Right kidney (tissue), 1 donor: ENCODE measurements at regions not wholly inside any gene's neighbourhood (a gene's known extent, or its start where the extent isn't known, plus 50 kb on each side); places are given as distances from the start of the nearest gene placed in this dataset.
"Not testable (repeated sequence)": the region's sequence is repeated elsewhere in the genome, so short reads cannot be mapped to it uniquely, and the experiment has no call there.

ENCODE experiments used
- DNase-seq: peaks from one replicate; pipeline ENCODE4 v3.0.0-alpha.2; 2016

DNA sequence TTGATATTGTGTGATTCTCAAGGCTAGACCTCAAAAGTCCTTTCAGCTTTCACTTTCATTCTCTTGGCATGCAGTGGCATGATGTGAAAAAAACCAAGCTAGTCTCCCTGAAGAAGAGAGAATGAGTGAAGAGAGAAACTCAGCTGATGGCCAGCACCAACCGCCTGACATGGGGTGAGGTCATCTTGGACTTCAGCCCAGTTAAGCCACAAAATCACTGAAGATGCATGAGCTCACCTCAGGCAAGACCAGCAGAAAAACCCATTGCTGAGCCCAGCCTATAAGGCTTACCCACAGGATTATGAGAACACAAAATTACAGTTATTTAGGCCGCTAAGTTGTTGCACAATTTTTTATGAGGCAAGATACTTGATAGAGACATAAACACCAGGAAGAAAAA is 496.5 kb downstream of the TOX3 start:
- DNase-seq, result no peak

DNA sequence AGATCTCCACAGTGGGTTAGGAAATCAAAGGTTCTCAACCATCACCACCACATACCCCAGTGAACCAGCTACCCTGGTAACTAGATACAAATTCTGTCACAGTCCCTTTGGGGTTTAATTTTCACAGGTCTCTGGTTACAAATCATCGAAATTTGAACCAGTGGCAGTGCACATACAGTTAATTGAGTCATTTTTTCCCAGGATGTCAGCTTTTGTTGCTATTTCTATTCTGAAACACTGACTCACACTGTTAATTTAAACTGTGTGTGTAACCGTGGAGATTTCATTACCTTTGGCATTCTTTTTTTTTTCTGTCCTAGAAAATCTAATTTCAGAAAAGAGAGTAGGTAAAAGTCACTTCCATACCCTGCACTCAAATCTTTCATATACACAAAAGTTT is 511.5 kb downstream of the TOX3 start:
- no peak for DNase-seq

DNA sequence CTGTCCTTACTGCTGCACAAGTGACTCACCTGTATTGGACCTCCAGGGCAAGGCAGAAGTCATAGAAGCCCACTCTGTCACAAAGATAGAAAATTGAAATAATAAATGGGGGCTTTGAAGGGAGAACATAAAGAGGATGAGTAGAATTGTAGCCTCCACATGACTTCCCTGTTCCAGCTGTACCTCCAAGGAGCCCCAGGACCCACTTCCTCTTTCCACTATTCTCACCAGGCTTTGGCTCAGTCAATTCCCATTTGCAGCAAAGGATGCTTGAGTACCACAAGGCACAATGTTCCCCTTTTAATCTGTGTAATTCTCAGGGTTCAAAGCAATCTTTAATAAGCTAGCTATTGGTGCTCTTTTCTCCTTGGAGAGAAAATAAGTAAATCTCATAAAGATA is 512.1 kb downstream of the TOX3 start:
- DNase-seq, result no peak

DNA sequence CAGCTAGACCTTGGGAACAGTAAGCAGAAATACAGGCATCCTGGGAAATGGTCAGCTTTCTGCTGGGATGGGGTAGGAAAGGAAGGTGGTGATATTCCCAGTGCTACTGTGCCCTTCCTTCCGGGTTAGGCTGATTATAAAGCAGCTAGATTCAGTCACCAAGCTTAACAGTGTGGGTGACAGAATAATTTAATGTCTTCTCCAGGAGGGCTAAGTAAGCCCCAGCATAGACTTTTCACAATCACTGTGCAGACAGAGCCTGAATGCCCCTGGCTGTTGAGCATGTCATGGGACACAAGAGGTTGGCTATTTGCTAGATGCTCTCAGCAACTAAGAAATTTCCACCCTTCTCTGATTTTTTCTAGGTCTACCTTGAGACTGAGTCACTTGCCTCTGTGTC is 513.0 kb downstream of the TOX3 start:
- DNase-seq, result no peak

DNA sequence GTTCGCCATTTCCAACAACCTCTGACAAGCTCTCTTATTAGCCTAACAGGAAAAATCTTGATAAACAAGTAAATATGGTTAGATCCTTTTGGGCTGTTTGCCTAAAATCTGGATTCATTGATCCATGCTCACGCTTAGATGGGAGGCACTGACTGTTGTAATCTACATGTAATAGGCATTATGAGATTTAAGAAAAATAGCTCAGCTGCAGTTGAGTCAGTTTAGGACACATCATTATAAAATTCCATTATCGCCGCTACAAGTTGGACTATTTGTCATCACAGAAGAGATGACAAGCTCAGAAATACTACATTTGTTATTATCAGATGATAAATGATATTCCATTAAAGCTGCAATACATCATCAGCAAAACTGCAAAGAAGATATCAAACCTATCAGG is 524.0 kb downstream of the TOX3 start:
- no peak for DNase-seq

DNA sequence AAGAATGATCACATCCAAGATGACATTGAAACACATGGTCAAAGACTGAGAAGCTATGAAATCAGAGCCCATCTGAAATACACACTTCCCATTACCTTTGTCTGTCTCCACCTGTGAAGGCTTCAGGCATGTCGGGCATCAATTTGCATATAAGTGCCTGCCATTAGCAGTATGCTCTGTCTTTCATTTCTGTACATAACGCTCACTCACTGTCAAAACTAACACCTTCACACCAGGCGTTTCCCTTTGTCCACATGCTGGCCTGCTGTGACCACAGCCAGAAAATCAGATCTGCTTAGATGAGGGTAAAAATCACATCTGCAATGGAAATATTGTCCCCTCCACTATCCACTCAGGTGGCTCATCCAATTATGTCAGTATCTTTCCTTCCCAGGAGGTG is 524.8 kb downstream of the TOX3 start:
- no peak for DNase-seq

DNA sequence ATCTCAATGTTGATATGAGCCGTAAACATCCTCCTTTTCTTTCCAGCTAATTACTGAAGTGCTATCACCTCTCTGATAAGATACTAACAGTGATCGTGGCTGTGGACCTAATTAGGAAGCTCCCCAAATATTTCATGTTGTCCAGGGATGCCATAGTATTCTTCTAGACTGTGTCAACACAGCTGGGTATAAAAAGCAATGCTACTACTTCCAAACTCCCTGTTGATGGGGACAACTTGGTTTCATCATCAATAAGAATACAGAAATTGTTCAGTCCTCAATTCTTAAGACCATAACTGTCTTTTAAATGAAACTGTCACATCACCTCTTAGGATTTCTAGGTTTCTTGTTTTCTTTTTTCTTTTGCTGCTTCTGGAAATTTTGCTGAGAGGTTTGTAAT is 530.6 kb downstream of the TOX3 start:
- DNase-seq, result no peak

DNA sequence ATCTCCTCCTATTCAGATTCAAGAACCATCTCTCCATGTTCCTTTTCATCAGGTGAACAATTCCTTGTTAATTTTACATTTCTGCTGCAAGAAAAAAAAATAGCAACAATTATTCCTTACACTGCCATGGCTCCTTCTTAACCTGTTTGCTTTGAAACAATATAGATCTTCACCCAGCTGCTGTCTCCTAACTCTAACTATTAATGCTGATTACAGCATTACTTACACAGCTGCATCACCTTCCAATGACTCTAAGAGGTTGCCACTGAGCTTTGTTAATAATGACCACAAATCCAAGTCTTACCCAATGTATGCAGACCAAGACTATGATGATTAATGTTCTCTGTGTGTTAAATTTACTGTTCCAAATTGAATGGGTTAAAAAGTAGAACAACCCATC is 541.4 kb downstream of the TOX3 start:
- DNase-seq, result no peak

DNA sequence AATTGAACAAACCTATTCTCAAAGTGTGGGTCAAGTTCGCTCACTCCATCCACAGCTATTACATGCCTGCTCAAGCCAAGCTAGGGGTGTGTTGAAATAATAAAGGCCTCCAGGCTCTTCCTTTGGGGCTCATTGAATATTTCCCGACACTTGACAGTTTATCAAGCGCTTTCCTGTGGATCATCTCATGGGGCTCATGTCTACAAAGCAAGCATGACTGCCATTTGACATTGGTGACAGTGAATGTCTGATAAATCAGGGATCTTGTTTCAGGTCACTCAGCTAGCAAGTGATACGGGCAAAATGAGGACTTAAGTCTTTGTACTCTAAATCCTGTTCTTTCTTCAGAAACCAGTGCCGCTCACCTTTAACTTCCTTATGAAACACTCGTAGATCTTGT is 542.6 kb downstream of the TOX3 start:
- no peak for DNase-seq

DNA sequence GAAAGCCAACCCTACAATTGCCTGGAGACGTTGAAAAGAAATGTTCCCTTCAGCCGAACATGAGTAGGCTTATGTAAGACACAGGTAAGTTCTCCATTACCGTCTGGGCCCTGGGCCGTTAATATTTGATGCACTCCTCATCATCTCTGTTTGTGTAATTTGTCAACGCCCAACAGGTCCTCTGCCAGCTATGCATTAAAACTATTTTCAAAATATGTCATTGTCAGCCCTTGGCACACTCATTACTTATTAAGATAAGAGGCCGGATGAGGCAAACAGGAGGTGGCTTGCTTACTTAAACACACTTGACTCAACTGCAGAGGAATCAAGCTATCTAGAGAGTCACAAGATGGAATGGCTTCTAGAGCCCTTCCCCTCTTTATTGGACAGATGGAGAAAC is 544.9 kb downstream of the TOX3 start:
- no peak for DNase-seq

DNA sequence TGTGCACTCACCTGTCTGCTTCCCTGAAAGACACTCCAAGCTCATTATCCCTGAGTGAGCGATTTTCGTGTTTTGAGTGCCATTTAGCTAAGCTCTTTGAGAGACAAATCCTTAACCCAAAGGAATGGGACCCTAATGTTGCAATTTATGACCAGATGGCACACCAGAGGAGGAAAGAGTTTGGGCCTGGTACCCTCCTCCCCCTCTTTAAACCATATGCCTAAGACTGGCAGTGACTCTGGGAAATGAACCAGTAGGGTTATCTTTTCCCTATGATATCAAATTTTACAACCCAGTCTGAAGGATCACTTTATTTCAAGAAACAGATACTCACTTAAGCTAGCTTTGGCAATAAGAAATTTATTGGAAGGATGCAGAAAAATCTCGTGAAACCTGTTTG is 550.4 kb downstream of the TOX3 start:
- no peak for DNase-seq

DNA sequence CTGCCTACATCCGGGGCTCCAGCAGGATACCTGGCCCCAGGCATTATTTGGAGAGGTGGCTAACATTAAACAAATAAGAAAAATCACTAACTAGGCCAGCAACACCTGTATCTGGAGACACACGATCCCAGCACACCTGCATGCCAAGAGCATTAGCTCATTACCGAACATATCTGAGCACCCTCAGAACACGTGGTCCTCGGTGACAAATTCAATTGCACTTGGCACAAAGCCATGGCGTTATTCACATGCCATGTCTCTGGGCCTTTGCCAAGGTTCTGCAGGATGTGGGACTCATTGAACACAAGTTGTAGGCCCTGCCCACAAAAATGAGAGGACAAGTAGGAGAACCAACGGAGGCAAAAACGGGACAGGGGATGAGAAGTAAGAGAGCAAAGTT is 552.3 kb downstream of the TOX3 start:
- no peak for DNase-seq

DNA sequence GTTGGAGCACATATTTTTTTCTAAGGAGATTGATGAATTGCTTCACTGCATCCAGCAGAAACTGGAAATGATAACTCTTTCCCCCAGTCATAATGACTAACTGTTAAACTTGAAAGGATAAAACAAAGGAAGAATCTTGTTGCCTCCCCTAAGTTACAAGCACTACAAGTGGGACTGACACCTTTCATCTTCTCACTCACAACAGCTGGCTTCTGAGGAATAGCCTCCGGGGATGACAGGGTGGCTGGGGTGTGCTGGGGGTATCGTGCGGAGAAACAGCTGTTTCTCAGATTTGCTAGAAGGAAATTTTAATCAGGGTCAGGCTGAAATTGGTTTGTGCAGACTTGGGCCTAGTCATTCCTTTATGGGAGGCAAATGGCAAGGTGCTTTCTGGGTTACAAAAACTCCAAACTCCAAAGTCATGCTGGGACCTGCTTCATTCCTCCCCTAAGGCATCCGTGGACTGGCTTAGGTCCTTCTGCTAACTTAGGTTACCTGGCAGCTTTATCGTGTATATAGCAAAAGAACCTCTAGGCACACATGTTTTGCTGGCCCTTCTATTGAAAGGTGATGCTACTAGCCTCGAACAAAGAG is 557.2 kb downstream of the TOX3 start:
- no peak for DNase-seq

DNA sequence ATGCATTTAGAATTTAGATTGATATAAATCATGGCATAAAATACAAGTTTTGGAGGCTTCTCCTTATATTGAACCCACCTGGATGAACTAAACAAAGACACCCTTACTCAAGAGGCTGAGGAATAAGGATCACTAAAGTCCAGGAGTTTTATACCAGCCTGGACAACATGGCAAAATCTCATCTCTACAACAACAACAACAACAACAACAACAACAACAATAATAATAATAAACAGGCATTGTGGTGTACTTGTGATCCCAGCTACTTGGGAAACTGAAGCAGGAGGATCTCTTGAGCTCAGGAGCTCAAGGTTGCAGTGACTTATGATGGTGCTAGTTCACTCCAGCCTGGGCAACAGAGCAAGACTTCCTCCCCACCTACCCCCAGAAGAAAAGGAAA is 558.0 kb downstream of the TOX3 start:
- no peak for DNase-seq

DNA sequence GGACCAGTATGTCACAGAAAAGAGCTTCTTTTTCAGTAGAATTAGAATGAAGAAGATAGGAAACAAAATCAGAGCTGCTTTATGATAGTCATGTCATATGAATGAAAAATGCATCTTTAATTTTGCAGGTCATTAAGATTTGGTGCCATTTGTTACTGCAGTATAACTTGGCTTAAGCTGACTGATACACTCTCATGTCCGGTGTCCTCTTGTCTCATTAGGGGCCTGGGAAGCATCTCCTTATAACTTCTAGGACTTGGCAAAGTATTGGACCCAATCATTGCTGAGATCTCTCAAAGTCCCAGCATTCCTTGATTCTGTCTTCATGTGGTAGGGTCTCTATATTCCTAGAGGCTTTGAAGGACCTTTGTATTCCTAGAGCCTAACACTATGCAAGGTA is 559.4 kb downstream of the TOX3 start:
- DNase-seq, result no peak

DNA sequence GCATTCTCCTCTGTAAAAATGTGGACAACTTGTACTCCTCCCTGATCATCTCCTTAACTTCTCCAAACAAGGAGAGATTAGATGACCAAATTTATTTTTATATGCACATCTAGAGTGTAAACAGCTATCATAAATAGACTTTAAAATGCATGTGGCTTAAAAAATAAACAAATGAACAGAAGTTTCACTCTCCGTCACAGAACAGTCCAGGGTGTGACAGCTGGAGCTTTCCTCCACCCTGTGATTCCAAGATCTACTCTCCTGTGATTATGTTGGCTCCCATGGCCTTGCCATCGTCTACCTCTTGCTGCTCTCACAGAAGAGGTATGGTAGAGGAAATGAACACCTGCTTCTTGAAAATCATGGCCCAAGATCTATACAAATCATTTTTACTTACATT is 560.2 kb downstream of the TOX3 start:
- no peak for DNase-seq

DNA sequence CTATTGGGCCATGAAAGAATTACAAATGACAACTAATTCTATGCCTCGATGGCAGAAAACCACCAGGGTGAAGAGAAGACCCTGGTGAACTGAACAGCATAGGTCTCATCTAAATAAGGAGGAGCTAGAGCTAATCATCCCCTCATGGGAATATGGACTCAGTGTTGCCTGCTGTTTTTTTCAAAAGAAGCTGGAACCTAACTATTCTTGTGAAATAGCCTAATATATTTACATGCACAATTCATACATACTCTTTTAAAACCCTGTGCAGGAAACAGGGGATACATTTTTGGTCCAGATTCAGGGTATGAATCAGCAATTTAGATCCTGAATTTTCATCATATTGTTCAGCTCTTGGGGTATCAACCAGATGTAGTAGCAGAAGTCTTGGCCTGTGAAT is 560.6 kb downstream of the TOX3 start:
- DNase-seq, result no peak

DNA sequence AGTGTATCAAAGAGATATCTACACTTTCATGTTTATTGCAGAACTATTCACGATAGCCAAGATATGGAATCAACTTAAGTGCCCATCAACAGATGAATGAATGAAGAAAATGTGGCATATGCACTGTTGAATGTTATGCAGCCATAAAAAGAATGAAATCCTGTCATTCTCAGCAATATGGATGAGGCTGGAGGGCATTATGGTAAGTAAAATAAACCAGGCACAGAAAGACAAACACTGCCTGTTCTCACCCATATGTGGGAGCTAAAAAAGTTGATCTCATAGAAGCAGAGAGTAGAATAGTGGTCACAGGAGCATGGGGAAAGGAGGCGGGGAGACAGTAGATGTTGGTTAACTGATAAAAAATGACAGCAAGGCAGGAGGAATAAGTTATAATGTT is 561.8 kb downstream of the TOX3 start:
- no peak for DNase-seq

DNA sequence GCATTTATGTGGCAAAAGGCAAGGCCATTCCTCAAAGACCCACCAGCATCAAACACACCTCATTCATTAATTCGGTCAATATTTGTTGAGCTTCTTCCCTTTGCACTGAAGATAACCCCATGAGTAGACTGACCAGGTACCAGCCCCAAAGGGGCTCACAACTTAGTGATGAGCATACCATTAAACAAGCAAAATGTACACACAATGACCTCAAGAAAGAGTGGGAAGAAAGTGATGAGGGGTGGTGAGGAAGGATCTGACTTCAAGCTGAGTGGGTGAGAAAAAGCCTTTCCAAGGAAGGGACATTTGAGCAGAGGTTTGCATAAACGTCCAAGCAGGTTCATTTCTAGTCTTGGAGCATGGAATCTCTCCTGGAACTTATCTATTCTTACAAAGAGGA is 562.5 kb downstream of the TOX3 start:
- DNase-seq, result no peak

DNA sequence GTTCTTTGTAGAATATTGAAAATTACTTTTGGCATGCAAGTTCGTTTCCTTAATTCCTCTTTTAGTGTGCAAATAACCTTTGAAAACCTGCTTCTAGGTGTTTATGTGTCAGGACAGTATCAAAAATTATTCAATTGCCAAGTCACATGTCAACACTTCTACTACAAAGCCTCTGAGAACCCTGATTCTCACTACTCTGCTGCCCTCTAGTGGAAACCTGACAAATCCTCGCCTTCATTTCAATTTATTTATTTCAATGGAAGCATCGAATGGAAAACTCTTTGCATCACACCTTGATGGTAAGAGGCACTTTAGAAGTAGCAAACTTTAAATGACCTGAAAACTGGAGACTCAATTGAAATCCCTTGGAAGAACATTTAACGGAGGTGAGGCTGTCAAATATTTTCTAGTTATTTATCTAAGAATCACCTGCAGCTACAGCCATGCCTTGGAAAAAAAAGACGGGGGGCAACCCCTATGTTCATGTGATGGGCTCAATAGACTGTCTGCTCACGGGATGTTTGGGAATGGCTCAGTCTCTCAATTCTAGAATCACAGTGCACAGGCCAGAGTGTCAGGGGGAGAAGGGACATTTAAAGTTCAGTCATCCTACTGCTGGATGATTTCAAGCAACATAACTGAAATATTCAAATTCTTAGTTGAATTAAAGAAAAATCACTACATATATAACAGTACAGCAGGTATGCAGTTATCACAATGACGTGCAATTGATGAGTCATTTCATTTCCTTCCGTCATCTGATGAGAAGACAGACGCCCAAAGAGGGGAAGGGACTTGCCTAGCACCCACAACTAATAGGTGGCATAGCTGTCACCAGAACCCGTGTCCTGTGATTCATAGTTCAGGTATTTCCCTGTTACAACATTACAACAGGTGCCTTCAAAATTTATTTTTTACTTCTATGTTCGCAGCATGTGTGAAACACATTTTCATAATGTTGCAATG is 563.9 kb downstream of the TOX3 start:
- no peak for DNase-seq

DNA sequence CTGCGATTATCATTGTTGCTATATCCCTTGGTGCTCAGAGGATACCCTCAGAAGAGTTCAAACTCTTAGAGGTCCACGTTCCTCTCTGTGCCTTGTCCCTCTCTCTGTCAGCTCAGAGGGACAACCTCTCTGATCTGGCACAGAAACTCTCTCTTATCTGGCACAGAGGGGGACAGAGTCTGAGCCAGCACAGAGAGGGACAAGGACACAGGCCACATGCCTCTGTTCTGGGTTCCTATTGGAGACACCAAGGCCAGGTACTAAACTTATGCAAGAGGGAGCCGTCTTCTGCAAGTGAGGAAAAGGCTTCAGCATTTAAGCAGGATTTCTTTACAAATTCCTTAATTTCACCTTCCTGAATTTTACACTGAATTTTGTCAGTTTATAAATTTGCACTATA is 565.2 kb downstream of the TOX3 start:
- no peak for DNase-seq

DNA sequence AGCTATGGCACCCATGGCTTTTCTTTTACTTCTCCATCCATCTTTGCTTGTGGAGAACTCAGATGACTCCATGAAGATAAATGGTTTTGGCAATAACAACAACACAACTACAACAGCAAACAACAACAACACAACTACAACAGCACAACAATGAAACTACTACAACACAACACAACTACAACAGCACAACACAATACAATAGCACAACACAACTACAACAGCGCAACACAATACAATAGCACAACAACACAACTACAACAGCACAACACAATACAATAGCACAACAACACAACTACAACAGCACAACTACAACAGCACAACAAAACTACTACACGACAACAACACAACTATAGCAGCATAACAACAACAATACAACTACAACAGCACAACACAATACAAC is 569.4 kb downstream of the TOX3 start:
- not testable (repeated sequence) for DNase-seq

DNA sequence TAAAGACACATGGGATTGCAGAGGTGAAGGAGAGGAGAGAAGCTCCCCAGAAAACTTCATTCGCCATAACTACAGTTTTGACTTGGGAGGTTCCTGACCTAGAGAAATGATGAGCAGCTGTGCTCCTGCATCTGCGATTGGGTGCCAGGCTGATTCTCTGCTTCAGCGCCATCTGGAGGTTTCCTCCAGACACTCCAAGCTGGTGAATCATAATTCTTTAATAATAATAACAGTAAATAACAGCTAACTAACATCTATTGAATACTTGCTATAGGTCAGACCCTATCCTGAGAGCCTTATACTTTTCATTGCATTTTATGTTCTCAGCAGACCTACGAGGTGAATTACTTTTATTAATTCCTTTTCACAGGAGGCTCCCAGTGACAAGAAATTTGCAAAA is 575.8 kb downstream of the TOX3 start:
- no peak for DNase-seq

DNA sequence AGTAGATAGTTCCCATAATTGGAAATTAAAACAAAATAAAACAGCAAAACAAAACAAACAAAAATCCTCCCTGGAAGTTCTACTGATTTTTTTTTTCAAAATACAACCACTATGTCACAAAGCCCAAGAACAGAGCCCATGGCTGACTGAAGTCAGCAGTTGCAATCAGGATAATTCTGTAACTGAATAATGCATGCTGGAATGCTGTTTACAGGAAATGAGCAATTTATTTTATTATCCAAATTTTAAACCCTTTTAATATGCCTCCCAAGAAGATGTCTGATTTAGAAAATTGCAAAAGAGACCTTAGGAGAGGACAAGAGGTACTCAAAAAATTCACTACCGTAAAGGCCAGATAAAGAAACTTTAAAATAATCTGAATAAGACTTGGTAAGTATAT is 578.2 kb downstream of the TOX3 start:
- DNase-seq, result no peak
